ENCODE measurements at regions not wholly inside any gene's neighbourhood (a gene's known extent, or its start where the extent isn't known, plus 50 kb on each side); places are given as distances from the start of the nearest gene placed in this dataset.

DNA sequence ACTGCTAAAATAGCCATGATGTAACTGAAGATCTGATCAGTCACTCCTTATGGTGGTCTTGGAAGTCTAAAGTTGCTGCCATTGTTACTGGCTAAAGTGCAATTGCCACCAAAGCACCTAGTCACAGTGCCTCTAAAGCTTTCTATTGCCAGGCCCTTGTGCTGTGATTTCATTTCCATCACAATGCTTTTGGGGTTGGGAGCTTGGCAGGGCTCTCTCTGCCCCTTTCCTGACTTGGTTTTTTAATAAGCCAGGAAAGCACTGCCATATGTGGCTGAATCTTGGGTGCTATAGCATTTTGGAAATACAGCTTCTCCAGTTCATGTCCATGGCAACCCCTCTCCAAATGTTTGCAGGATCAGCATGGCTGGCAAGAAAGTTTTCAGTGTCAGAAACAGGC lies 1712.4 kb upstream of the TENM3 start:
- H3K4me3 ChIP-seq (ENCODE audit: low read depth, low read length), result no peak overlapping the region
- no peaks in the 10 kb centered on the region for H3K79me1 ChIP-seq (ENCODE audit: low read length)
- no peak overlapping the region for H4K91ac ChIP-seq (ENCODE audit: low read depth, low read length)
- no peak overlapping the region for H2BK5ac ChIP-seq (ENCODE audit: low read depth, low read length, poor library complexity)
- no peak overlapping the region for H2BK12ac ChIP-seq (ENCODE audit: low read length)
- H4K8ac ChIP-seq (ENCODE audit: low read depth, low read length), result no peak overlapping the region
- no peak overlapping the region for H2BK120ac ChIP-seq (ENCODE audit: insufficient read depth, low read length, poor library complexity)
- no peak overlapping the region for H2AK5ac ChIP-seq (ENCODE audit: low read length)
- peak overlapping the region; percentile 32 for H4K12ac ChIP-seq (ENCODE audit: low read depth, low read length)
- DNase-seq, result no peak
- no peak overlapping the region for H3K27ac ChIP-seq (ENCODE audit: low read depth, low read length)
- H3K36me3 ChIP-seq (ENCODE audit: control insufficient read depth in 1 of 2, insufficient read depth in 2 of 2, low read length in 2 of 2), result no peaks in the 10 kb centered on the region
- no peaks in the 10 kb centered on the region for H3K27me3 ChIP-seq (ENCODE audit: insufficient read depth, low read length)
- H3K23ac ChIP-seq (ENCODE audit: low read length), result no peak overlapping the region
- H3K9me3 ChIP-seq (ENCODE audit: insufficient read depth, low read depth, low read length), result no peaks in the 10 kb centered on the region
- H2AFZ ChIP-seq (ENCODE audit: insufficient read depth, low read length, poor library complexity), result no peak overlapping the region
- no peaks in the 10 kb centered on the region for H3K4me1 ChIP-seq (ENCODE audit: control insufficient read depth in 1 of 2, insufficient read depth in 2 of 2, low read length in 2 of 2)
- no peaks in the 10 kb centered on the region for H3K79me2 ChIP-seq (ENCODE audit: control insufficient read depth, insufficient read depth, low read length, poor library complexity)
- no peak overlapping the region for H3K14ac ChIP-seq (ENCODE audit: low read length)
- H3K9ac ChIP-seq (ENCODE audit: low read length), result no peak overlapping the region
- no peak overlapping the region for H3K4ac ChIP-seq (ENCODE audit: low read depth, low read length)
- no peak overlapping the region for H3K4me2 ChIP-seq (ENCODE audit: low read length)
- H3K18ac ChIP-seq (ENCODE audit: low read length), result no peak overlapping the region

DNA sequence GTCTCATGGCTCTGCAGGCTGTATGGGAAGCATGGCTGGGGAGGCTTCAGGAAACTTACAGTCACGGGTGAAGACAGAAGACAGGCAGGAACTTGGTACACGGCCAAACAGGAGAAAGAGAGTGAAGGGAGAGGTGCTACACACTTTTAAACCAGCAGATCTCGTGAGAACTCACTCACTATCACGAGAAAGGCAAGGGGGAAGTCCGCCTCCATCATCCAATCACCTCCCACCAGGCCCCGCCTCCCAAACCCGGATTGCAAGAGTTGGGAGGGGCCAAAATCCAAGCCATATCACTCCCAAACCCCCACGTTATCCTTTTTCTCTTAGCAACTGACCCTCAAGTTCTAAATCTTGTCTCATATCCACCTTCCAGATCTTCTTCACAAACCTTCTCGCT lies 1710.5 kb upstream of the TENM3 start:
- H2BK120ac ChIP-seq (ENCODE audit: insufficient read depth, low read length, poor library complexity), result no peak overlapping the region
- no peak overlapping the region for H3K4me3 ChIP-seq (ENCODE audit: low read depth, low read length)
- no peak for DNase-seq
- no peak overlapping the region for H2BK5ac ChIP-seq (ENCODE audit: low read depth, low read length, poor library complexity)
- no peak overlapping the region for H3K18ac ChIP-seq (ENCODE audit: low read length)
- H3K4ac ChIP-seq (ENCODE audit: low read depth, low read length), result no peak overlapping the region
- H4K8ac ChIP-seq (ENCODE audit: low read depth, low read length), result no peak overlapping the region
- H4K12ac ChIP-seq (ENCODE audit: low read depth, low read length), result no peak overlapping the region
- H3K14ac ChIP-seq (ENCODE audit: low read length), result no peak overlapping the region
- no peak overlapping the region for H3K23ac ChIP-seq (ENCODE audit: low read length)
- H3K27ac ChIP-seq (ENCODE audit: low read depth, low read length), result no peak overlapping the region
- no peak overlapping the region for H2BK12ac ChIP-seq (ENCODE audit: low read length)
- no peaks in the 10 kb centered on the region for H3K79me2 ChIP-seq (ENCODE audit: control insufficient read depth, insufficient read depth, low read length, poor library complexity)
- no peaks in the 10 kb centered on the region for H3K4me1 ChIP-seq (ENCODE audit: control insufficient read depth in 1 of 2, insufficient read depth in 2 of 2, low read length in 2 of 2)
- no CpG with 5 or more reads among the region's 9 CpGs for WGBS (ENCODE audit: extremely low coverage, insufficient coverage, insufficient read length)
- no peak overlapping the region for H3K9ac ChIP-seq (ENCODE audit: low read length)
- no peaks in the 10 kb centered on the region for H3K9me3 ChIP-seq (ENCODE audit: insufficient read depth, low read depth, low read length)
- H2AK5ac ChIP-seq (ENCODE audit: low read length), result no peak overlapping the region
- no peaks in the 10 kb centered on the region for H3K27me3 ChIP-seq (ENCODE audit: insufficient read depth, low read length)
- H4K91ac ChIP-seq (ENCODE audit: low read depth, low read length), result no peak overlapping the region
- no peak overlapping the region for H3K4me2 ChIP-seq (ENCODE audit: low read length)
- H3K36me3 ChIP-seq (ENCODE audit: control insufficient read depth in 1 of 2, insufficient read depth in 2 of 2, low read length in 2 of 2), result no peaks in the 10 kb centered on the region
- no peaks in the 10 kb centered on the region for H3K79me1 ChIP-seq (ENCODE audit: low read length)
- H2AFZ ChIP-seq (ENCODE audit: insufficient read depth, low read length, poor library complexity), result no peak overlapping the region

DNA sequence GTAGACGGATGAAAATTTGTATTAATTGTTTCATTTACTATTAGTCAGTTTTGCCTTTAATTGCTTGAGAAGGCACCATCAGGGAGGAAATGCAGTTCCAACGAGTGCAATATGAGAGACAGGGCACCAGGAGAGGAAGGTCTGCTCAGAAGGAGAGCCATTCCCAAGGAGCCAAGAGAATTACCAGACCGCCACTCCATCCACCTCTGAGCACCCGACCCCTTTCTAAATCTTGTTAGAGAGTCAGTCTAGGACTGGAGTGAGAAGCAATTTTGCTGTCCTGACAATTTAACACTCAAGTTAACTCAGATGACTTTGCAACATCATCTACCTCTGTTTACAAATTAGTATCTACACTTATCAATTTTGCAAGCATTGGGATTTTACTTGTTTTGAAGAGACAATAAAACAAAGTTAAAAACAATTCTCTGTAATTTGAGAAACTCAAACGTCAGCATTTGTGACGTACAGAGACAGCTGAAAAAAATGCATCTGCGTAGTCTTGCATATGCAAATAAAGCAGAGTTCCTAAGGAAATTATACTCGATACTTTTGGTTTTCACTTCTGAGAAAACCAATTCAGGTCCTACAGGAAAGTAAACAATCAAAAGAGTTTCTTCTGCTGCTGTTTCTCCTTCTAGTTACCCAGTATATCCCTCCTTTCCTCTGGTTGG lies 1704.7 kb upstream of the TENM3 start:
- no peak overlapping the region for H4K12ac ChIP-seq (ENCODE audit: low read depth, low read length)
- H3K4me2 ChIP-seq (ENCODE audit: low read length), result no peak overlapping the region
- H4K91ac ChIP-seq (ENCODE audit: low read depth, low read length), result no peak overlapping the region
- H2AFZ ChIP-seq (ENCODE audit: insufficient read depth, low read length, poor library complexity), result no peak overlapping the region
- no peak overlapping the region for H2AK5ac ChIP-seq (ENCODE audit: low read length)
- H3K14ac ChIP-seq (ENCODE audit: low read length), result no peak overlapping the region
- WGBS (ENCODE audit: extremely low coverage, insufficient coverage, insufficient read length), result no CpG with 5 or more reads among the region's 8 CpGs
- no peaks in the 10 kb centered on the region for H3K4me1 ChIP-seq (ENCODE audit: control insufficient read depth in 1 of 2, insufficient read depth in 2 of 2, low read length in 2 of 2)
- no peak for DNase-seq
- H3K27ac ChIP-seq (ENCODE audit: low read depth, low read length), result no peak overlapping the region
- no peaks in the 10 kb centered on the region for H3K36me3 ChIP-seq (ENCODE audit: control insufficient read depth in 1 of 2, insufficient read depth in 2 of 2, low read length in 2 of 2)
- no peak overlapping the region for H3K4ac ChIP-seq (ENCODE audit: low read depth, low read length)
- no peak overlapping the region for H3K23ac ChIP-seq (ENCODE audit: low read length)
- no peaks in the 10 kb centered on the region for H3K79me2 ChIP-seq (ENCODE audit: control insufficient read depth, insufficient read depth, low read length, poor library complexity)
- H3K18ac ChIP-seq (ENCODE audit: low read length), result no peak overlapping the region
- no peaks in the 10 kb centered on the region for H3K79me1 ChIP-seq (ENCODE audit: low read length)
- H3K9me3 ChIP-seq (ENCODE audit: insufficient read depth, low read depth, low read length), result no peaks in the 10 kb centered on the region
- H2BK12ac ChIP-seq (ENCODE audit: low read length), result no peak overlapping the region
- H2BK5ac ChIP-seq (ENCODE audit: low read depth, low read length, poor library complexity), result no peak overlapping the region
- H3K4me3 ChIP-seq (ENCODE audit: low read depth, low read length), result no peak overlapping the region
- no peaks in the 10 kb centered on the region for H3K27me3 ChIP-seq (ENCODE audit: insufficient read depth, low read length)
- no peak overlapping the region for H4K8ac ChIP-seq (ENCODE audit: low read depth, low read length)
- H3K9ac ChIP-seq (ENCODE audit: low read length), result no peak overlapping the region
- H2BK120ac ChIP-seq (ENCODE audit: insufficient read depth, low read length, poor library complexity), result no peak overlapping the region

DNA sequence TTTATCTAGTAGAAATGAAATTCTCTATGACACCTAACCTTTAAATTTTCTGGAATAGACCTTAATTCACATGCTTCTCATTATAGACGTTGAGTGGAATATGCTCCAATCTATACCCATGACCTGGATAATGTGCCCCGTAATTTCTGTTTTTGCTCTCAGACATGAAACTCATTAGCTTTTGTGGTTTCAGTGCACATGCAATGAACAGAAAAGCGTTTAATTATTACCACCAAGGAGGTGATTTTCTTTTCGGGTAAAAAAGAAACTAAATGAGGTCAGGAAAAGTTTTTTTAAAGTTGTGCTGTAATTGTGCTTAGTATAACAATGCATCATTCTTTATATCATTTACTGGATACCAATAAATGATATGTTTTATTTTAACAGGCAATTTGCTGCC lies 1703.9 kb upstream of the TENM3 start:
- no peak overlapping the region for H3K23ac ChIP-seq (ENCODE audit: low read length)
- no peak overlapping the region for H4K12ac ChIP-seq (ENCODE audit: low read depth, low read length)
- H3K9ac ChIP-seq (ENCODE audit: low read length), result no peak overlapping the region
- no peaks in the 10 kb centered on the region for H3K79me2 ChIP-seq (ENCODE audit: control insufficient read depth, insufficient read depth, low read length, poor library complexity)
- H3K79me1 ChIP-seq (ENCODE audit: low read length), result no peaks in the 10 kb centered on the region
- H2BK5ac ChIP-seq (ENCODE audit: low read depth, low read length, poor library complexity), result no peak overlapping the region
- H4K91ac ChIP-seq (ENCODE audit: low read depth, low read length), result no peak overlapping the region
- DNase-seq, result no peak
- H2AK5ac ChIP-seq (ENCODE audit: low read length), result no peak overlapping the region
- no peaks in the 10 kb centered on the region for H3K4me1 ChIP-seq (ENCODE audit: control insufficient read depth in 1 of 2, insufficient read depth in 2 of 2, low read length in 2 of 2)
- no peak overlapping the region for H3K4ac ChIP-seq (ENCODE audit: low read depth, low read length)
- H3K18ac ChIP-seq (ENCODE audit: low read length), result no peak overlapping the region
- no peak overlapping the region for H3K4me2 ChIP-seq (ENCODE audit: low read length)
- no peak overlapping the region for H2BK120ac ChIP-seq (ENCODE audit: insufficient read depth, low read length, poor library complexity)
- no peak overlapping the region for H4K8ac ChIP-seq (ENCODE audit: low read depth, low read length)
- no peak overlapping the region for H2AFZ ChIP-seq (ENCODE audit: insufficient read depth, low read length, poor library complexity)
- H3K36me3 ChIP-seq (ENCODE audit: control insufficient read depth in 1 of 2, insufficient read depth in 2 of 2, low read length in 2 of 2), result no peaks in the 10 kb centered on the region
- no peaks in the 10 kb centered on the region for H3K9me3 ChIP-seq (ENCODE audit: insufficient read depth, low read depth, low read length)
- H3K14ac ChIP-seq (ENCODE audit: low read length), result no peak overlapping the region
- no peaks in the 10 kb centered on the region for H3K27me3 ChIP-seq (ENCODE audit: insufficient read depth, low read length)
- WGBS (ENCODE audit: extremely low coverage, insufficient coverage, insufficient read length), result no CpG with 5 or more reads among the region's 4 CpGs
- no peak overlapping the region for H3K27ac ChIP-seq (ENCODE audit: low read depth, low read length)
- H2BK12ac ChIP-seq (ENCODE audit: low read length), result no peak overlapping the region
- H3K4me3 ChIP-seq (ENCODE audit: low read depth, low read length), result no peak overlapping the region
